HCT116 (cell line): ENCODE measurements at regions not wholly inside any gene's neighbourhood (a gene's known extent, or its start where the extent isn't known, plus 50 kb on each side); places are given as distances from the start of the nearest gene placed in this dataset.

Experiments
- ATAC-seq: fragments of 200-7000 bp; cut with Tn5 transposase; 2 replicates; pipeline ENCODE4 v1.9.1; 2020; ENCODE audit warnings: mild to moderate bottlenecking, moderate library complexity
- BruUV-seq: library from RNA; stranded (reverse); fragments of 400-500 nt; replicated peaks from 2 replicates; lab custom pipeline; 2021; lab: Mats Ljungman, UMichigan
- CTCF ChIA-PET: fragments of 300-600 bp; sonication (Branson Sonifier 250); formaldehyde crosslinking; loops from one replicate; lab custom pipeline; 2021; ENCODE audit warnings: antibody characterized with exemption; lab: Charles Lee
- POLR2A ChIA-PET: fragments of 300-600, 350-600 bp; sonication (Branson Sonifier 250); formaldehyde crosslinking; loops from one replicate; lab custom pipeline; 2021; ENCODE audit warnings: antibody characterized with exemption; lab: Charles Lee
- RAD21 ChIA-PET, 2 experiments: fragments of 300-600 bp; sonication (Branson Sonifier 250); formaldehyde crosslinking; loops; one replicate each; lab custom pipeline; 2023; ENCODE audit warnings: low total read pairs in 2 of 2; ENCODE audit not compliant: uncharacterized antibody in 2 of 2, unreplicated experiment in 2 of 2, low non-redundant PET in 1 of 2; lab: Charles Lee
- DNase-seq: peaks from one replicate; pipeline ENCODE4 v3.0.0-alpha.2; 2010; ENCODE audit warnings: low read depth, low spot score
- H2AFZ ChIP-seq: fragments of 200-600 bp; shearing (Covaris generic), sonication (generic); 2 replicates; pipeline ENCODE4 v1.6.1; 2017; ENCODE audit warnings: low read depth, mixed run types, mixed read lengths, antibody characterized with exemption, low read length; ENCODE audit not compliant: poor library complexity, severe bottlenecking
- H3K27ac ChIP-seq: 2 replicates; pipeline ENCODE4 v1.5.1; 2012; ENCODE audit warnings: low read depth, low read length
- H3K27me3 ChIP-seq: fragments of 200-600 bp; sonication (generic); 2 replicates; pipeline ENCODE4 v1.6.1; 2016; ENCODE audit warnings: mixed run types, low read length, mixed read lengths; ENCODE audit not compliant: insufficient read depth
- H3K36me3 ChIP-seq, 2 experiments: fragments of 200-500 bp in 1 of 2; fragments of 200-600 bp in 1 of 2; sonication (Bioruptor generic) in 1 of 2; sonication (generic) in 1 of 2; 2 replicates each; pipeline versions ENCODE4 v1.5.1 to v1.6.1; 2014 to 2016; ENCODE audit warnings: low read length in 2 of 2, inconsistent platforms in 1 of 2, mixed read lengths in 1 of 2, mixed run types in 1 of 2; ENCODE audit not compliant: insufficient read depth in 2 of 2, control insufficient read depth in 1 of 2
- H3K4me1 ChIP-seq, 2 experiments: fragments of 200-600 bp in 1 of 2; sonication (generic) in 1 of 2; 2 replicates each; pipeline versions ENCODE4 v1.5.1 to v1.6.1; 2012 to 2017; ENCODE audit warnings: low read length in 2 of 2, inconsistent platforms in 1 of 2, mild to moderate bottlenecking in 1 of 2, mixed read lengths in 1 of 2, mixed run types in 1 of 2, moderate library complexity in 1 of 2; ENCODE audit not compliant: insufficient read depth in 2 of 2, control insufficient read depth in 1 of 2
- H3K4me2 ChIP-seq: fragments of 200-600 bp; sonication (generic); 2 replicates; pipeline ENCODE4 v1.6.1; 2017; ENCODE audit warnings: mixed run types, low read length, mixed read lengths
- H3K4me3 ChIP-seq, 2 experiments: fragments of 200-600 bp in 1 of 2; sonication (generic) in 1 of 2; replicated peaks in 1 of 2; 2 replicates each; pipeline ENCODE4 v1.5.1; 2011 to 2016; ENCODE audit warnings: low read length in 2 of 2, control low read depth in 1 of 2, low read depth in 1 of 2, mild to moderate bottlenecking in 1 of 2, mixed read lengths in 1 of 2, mixed run types in 1 of 2
- H3K79me2 ChIP-seq: fragments of 200-600 bp; sonication (generic); 2 replicates; pipeline ENCODE4 v1.6.1; 2017; ENCODE audit warnings: mild to moderate bottlenecking, mixed run types, low read length, moderate library complexity, mixed read lengths; ENCODE audit not compliant: insufficient read depth
- H3K9ac ChIP-seq: fragments of 200-600 bp; sonication (generic); 2 replicates; pipeline ENCODE4 v1.6.1; 2016; ENCODE audit warnings: low read length, mixed read lengths
- H3K9me2 ChIP-seq: fragments of 200-600 bp; sonication (generic), shearing (Covaris generic); 2 replicates; pipeline ENCODE4 v1.6.1; 2017; ENCODE audit warnings: mixed run types, mild to moderate bottlenecking, moderate library complexity; ENCODE audit not compliant: insufficient read depth
- H3K9me3 ChIP-seq, 2 experiments: fragments of 200-500 bp in 1 of 2; fragments of 200-600 bp in 1 of 2; sonication (Bioruptor generic) in 1 of 2; sonication (generic) in 1 of 2; 2 replicates each; pipeline ENCODE4 v1.6.1; 2014 to 2017; ENCODE audit warnings: low read length in 2 of 2, mixed read lengths in 2 of 2, inconsistent platforms in 1 of 2, low read depth in 1 of 2, mild to moderate bottlenecking in 1 of 2, mixed run types in 1 of 2, moderate library complexity in 1 of 2; ENCODE audit not compliant: control insufficient read depth in 1 of 2, insufficient read depth in 1 of 2
- H4K20me1 ChIP-seq: fragments of 200-600 bp; sonication (generic), shearing (Covaris generic); 2 replicates; pipeline ENCODE4 v1.6.1; 2017; ENCODE audit warnings: mixed run types, mild to moderate bottlenecking, moderate library complexity; ENCODE audit not compliant: insufficient read depth
- CEBPB ChIP-seq: IDR thresholded peaks from 2 replicates; pipeline ENCODE4 v1.6.1; 2012; ENCODE audit warnings: low read depth
- RAD21 ChIP-seq: IDR thresholded peaks from 2 replicates; pipeline ENCODE4 v1.6.1; 2012; ENCODE audit warnings: low read depth, mild to moderate bottlenecking
- SRF ChIP-seq: IDR thresholded peaks from 2 replicates; pipeline ENCODE4 v1.6.1; 2012; ENCODE audit warnings: low read depth
- TCF7L2 ChIP-seq: IDR thresholded peaks from 2 replicates; pipeline ENCODE4 v1.7.0; 2011; ENCODE audit warnings: borderline replicate concordance, inconsistent platforms; ENCODE audit not compliant: insufficient read depth, insufficient read length; ENCODE audit errors: extremely low read depth
- YY1 ChIP-seq: IDR thresholded peaks from 2 replicates; pipeline ENCODE4 v1.6.1; 2011; ENCODE audit warnings: low read length, low read depth, moderate library complexity, mild to moderate bottlenecking; ENCODE audit not compliant: insufficient replicate concordance; ENCODE audit errors: extremely low read depth
- intact Hi-C: fragments of 100-400 bp; cut with micrococcal nuclease; formaldehyde crosslinking; loops from 2 replicates; pipeline ENCODE4 v1.10.0; 2022
- TF ChIP-seq, protein P1 (sequence below): IDR thresholded peaks from 2 replicates; pipeline ENCODE4 v1.6.1; 2011; ENCODE audit warnings: mild to moderate bottlenecking, low read length, moderate library complexity; ENCODE audit not compliant: insufficient replicate concordance; ENCODE audit errors: extremely low read depth
- TF ChIP-seq, protein P2 (sequence below): IDR thresholded peaks from 2 replicates; pipeline ENCODE4 v1.6.1; 2012; ENCODE audit warnings: low read depth
- TF ChIP-seq, protein P3 (sequence below): IDR thresholded peaks from 2 replicates; pipeline ENCODE4 v1.6.1; 2012
- TF ChIP-seq, protein P4 (sequence below): IDR thresholded peaks from 2 replicates; pipeline ENCODE4 v1.6.1; 2012

DNA sequence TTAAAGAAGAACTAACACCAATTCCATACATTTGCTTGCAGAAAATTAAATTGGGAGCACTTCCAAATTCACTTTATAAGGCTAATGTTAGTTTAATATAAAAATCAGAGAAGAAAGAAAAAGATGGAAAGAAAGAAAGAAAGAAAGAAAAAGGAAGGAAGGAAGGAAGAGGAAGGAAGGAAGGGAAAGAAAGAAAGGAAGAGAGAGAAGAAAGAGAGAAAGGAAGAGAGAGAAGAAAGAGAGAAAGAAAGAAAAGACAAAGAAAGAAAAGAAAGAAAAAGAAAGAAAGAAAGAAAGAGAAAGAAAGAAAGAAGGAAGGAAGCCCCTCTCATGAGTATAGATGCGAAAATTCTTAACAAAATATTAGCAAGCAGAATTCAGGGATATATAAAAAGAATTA lies 267.7 kb downstream of the RPAP3 start (continued):
- TF ChIP-seq, protein P1, sequence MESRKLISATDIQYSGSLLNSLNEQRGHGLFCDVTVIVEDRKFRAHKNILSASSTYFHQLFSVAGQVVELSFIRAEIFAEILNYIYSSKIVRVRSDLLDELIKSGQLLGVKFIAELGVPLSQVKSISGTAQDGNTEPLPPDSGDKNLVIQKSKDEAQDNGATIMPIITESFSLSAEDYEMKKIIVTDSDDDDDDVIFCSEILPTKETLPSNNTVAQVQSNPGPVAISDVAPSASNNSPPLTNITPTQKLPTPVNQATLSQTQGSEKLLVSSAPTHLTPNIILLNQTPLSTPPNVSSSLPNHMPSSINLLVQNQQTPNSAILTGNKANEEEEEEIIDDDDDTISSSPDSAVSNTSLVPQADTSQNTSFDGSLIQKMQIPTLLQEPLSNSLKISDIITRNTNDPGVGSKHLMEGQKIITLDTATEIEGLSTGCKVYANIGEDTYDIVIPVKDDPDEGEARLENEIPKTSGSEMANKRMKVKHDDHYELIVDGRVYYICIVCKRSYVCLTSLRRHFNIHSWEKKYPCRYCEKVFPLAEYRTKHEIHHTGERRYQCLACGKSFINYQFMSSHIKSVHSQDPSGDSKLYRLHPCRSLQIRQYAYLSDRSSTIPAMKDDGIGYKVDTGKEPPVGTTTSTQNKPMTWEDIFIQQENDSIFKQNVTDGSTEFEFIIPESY = no peak
- no peak for TF ChIP-seq SRF
- TF ChIP-seq, protein P2, sequence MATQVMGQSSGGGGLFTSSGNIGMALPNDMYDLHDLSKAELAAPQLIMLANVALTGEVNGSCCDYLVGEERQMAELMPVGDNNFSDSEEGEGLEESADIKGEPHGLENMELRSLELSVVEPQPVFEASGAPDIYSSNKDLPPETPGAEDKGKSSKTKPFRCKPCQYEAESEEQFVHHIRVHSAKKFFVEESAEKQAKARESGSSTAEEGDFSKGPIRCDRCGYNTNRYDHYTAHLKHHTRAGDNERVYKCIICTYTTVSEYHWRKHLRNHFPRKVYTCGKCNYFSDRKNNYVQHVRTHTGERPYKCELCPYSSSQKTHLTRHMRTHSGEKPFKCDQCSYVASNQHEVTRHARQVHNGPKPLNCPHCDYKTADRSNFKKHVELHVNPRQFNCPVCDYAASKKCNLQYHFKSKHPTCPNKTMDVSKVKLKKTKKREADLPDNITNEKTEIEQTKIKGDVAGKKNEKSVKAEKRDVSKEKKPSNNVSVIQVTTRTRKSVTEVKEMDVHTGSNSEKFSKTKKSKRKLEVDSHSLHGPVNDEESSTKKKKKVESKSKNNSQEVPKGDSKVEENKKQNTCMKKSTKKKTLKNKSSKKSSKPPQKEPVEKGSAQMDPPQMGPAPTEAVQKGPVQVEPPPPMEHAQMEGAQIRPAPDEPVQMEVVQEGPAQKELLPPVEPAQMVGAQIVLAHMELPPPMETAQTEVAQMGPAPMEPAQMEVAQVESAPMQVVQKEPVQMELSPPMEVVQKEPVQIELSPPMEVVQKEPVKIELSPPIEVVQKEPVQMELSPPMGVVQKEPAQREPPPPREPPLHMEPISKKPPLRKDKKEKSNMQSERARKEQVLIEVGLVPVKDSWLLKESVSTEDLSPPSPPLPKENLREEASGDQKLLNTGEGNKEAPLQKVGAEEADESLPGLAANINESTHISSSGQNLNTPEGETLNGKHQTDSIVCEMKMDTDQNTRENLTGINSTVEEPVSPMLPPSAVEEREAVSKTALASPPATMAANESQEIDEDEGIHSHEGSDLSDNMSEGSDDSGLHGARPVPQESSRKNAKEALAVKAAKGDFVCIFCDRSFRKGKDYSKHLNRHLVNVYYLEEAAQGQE = no peak

DNA sequence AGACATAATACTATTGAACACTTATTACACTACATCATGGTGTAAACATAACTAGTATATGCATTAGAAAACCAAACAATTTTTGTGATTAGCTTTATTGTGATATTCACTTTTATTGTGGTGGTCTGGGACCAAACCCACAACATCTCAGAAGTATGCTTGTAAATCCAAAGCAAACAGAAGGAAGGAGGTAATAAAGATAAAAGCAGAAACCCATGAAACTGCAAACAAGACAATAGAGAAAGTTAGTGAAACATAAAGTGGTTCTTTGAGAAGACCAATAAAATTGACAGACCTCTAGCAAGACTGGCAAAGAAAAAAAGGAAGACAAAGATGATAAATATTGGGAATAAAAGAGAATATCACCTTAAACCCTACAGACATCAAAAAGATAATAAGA lies 268.3 kb downstream of the RPAP3 start:
- 0 out of 4 replicates have a peak, but pooled peaks cover 0 to 5% of the 10 kb centered on the region in 2 experiments for H3K9me3 ChIP-seq
- no peak for TF ChIP-seq RAD21
- TF ChIP-seq CEBPB = no peak
- no peak for TF ChIP-seq SRF
- TF ChIP-seq, protein P3, sequence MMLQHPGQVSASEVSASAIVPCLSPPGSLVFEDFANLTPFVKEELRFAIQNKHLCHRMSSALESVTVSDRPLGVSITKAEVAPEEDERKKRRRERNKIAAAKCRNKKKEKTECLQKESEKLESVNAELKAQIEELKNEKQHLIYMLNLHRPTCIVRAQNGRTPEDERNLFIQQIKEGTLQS = no peak
- no peak for TF ChIP-seq YY1
- no peak for TF ChIP-seq TCF7L2
- TF ChIP-seq, protein P4, sequence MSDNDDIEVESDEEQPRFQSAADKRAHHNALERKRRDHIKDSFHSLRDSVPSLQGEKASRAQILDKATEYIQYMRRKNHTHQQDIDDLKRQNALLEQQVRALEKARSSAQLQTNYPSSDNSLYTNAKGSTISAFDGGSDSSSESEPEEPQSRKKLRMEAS = no peak

More for the DNA sequence above, 268.3 kb downstream of the RPAP3 start:
- no peak overlapping the region for H3K27ac ChIP-seq
- no peaks in the 10 kb centered on the region for H3K79me2 ChIP-seq
- H3K4me1 ChIP-seq = no peaks in the 10 kb centered on the region
- no peak overlapping the region for H2AFZ ChIP-seq
- ChIA-PET RAD21 (no interaction called here), CTCF (no interaction called here), POLR2A (no interaction called here)
- no peaks in the 10 kb centered on the region for H3K9me2 ChIP-seq
- ATAC-seq (no peak), DNase-seq (no peak)
- H3K27me3 ChIP-seq = no peaks in the 10 kb centered on the region
- H3K4me3 ChIP-seq = no peak overlapping the region
- H3K9ac ChIP-seq = no peak overlapping the region
- BruUV-seq = no TSS peak
- intact Hi-C loops = no loop called here
- H4K20me1 ChIP-seq = no peaks in the 10 kb centered on the region
- no peak overlapping the region for H3K4me2 ChIP-seq
- no peaks in the 10 kb centered on the region for H3K36me3 ChIP-seq
